Kidney (tissue), 13 donors: ENCODE measurements at regions not wholly inside any gene's neighbourhood (a gene's known extent, or its start where the extent isn't known, plus 50 kb on each side); places are given as distances from the start of the nearest gene placed in this dataset.

ENCODE experiments used
- DNase-seq, 5 donors: peaks; one replicate each; pipeline ENCODE4 v3.0.0-alpha.2; 2013 to 2020
- FAIRE-seq: peaks from 2 replicates; lab custom pipeline; 2012; peaks lifted over from hg19 to GRCh38; lab: Jason Lieb, UNC
- H3K27ac ChIP-seq, 2 donors: one replicate each; pipeline ENCODE4 v1.7.0; 2013; ENCODE audit warnings: low read depth in 2 of 2, low read length in 2 of 2, inconsistent platforms in 1 of 2
- H3K27me3 ChIP-seq: one replicate; pipeline ENCODE4 v1.7.1; 2013; ENCODE audit warnings: low read length, inconsistent platforms; ENCODE audit not compliant: control insufficient read depth, insufficient read depth
- H3K36me3 ChIP-seq, 3 donors: one replicate each; pipeline versions ENCODE4 v1.7.0 to v1.7.1; 2013; ENCODE audit warnings: low read length in 3 of 3, control low read depth in 1 of 3, inconsistent platforms in 1 of 3; ENCODE audit not compliant: insufficient read depth in 3 of 3, control insufficient read depth in 2 of 3
- H3K4me1 ChIP-seq, 3 donors: one replicate each; pipeline versions ENCODE4 v1.7.0 to v1.7.1; 2013; ENCODE audit warnings: low read length in 3 of 3, inconsistent platforms in 1 of 3, low read depth in 1 of 3; ENCODE audit not compliant: control insufficient read depth in 2 of 3, insufficient read depth in 2 of 3
- H3K4me3 ChIP-seq, 3 donors: one replicate each; pipeline versions ENCODE4 v1.7.0 to v1.8.1; 2013; ENCODE audit warnings: low read length in 3 of 3, control low read depth in 1 of 3, inconsistent platforms in 1 of 3
- H3K9ac ChIP-seq, 3 donors: one replicate each; pipeline versions ENCODE4 v1.7.0 to v1.7.1; 2013; ENCODE audit warnings: low read length in 3 of 3, control low read depth in 1 of 3, inconsistent platforms in 1 of 3
- H3K9me3 ChIP-seq, 3 donors: one replicate each; pipeline versions ENCODE4 v1.7.0 to v1.7.1; 2013; ENCODE audit warnings: low read length in 3 of 3, control low read depth in 1 of 3, inconsistent platforms in 1 of 3; ENCODE audit not compliant: control insufficient read depth in 2 of 3, insufficient read depth in 1 of 3
- intact Hi-C: fragments of 100-400 bp; cut with DNase I; formaldehyde crosslinking; loops from one replicate; pipeline ENCODE4 v1.11.1; 2022
- TF ChIP-seq, protein P1 (sequence below): IDR thresholded peaks from 3 replicates; pipeline ENCODE4 v1.5.1; 2012; ENCODE audit warnings: mild to moderate bottlenecking, moderate library complexity, borderline replicate concordance; ENCODE audit not compliant: insufficient read depth; ENCODE audit errors: extremely low read depth
- donor health status: control.
- donor health status: control.
- donor health status: control.
- donor health status: control.
- donor health status: control.
- donor health status: DM: yes; HTN: yes; CAD: no.
- donor health status: Normal renal cell carcinoma (clear cell type).

GRCh38 chr13:88752041-88752440, 1080.9 kb downstream of the SLITRK5 start:
- Histone ChIP-seq H3K27ac (no peak overlapping the region), H3K4me1 (no peaks in the 10 kb centered on the region), H3K9ac (no peak overlapping the region), H3K27me3 (no peaks in the 10 kb centered on the region), H3K4me3 (no peak overlapping the region), H3K9me3 (no peaks in the 10 kb centered on the region), H3K36me3 (no peaks in the 10 kb centered on the region)
- DNase-seq (no peak), FAIRE-seq (no peak)
- TF ChIP-seq, protein P1, sequence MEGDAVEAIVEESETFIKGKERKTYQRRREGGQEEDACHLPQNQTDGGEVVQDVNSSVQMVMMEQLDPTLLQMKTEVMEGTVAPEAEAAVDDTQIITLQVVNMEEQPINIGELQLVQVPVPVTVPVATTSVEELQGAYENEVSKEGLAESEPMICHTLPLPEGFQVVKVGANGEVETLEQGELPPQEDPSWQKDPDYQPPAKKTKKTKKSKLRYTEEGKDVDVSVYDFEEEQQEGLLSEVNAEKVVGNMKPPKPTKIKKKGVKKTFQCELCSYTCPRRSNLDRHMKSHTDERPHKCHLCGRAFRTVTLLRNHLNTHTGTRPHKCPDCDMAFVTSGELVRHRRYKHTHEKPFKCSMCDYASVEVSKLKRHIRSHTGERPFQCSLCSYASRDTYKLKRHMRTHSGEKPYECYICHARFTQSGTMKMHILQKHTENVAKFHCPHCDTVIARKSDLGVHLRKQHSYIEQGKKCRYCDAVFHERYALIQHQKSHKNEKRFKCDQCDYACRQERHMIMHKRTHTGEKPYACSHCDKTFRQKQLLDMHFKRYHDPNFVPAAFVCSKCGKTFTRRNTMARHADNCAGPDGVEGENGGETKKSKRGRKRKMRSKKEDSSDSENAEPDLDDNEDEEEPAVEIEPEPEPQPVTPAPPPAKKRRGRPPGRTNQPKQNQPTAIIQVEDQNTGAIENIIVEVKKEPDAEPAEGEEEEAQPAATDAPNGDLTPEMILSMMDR = no peak
- intact Hi-C loops = no loop called here

- H3K9ac ChIP-seq = no peak overlapping the region
- H3K27ac ChIP-seq = no peak overlapping the region
- no peaks in the 10 kb centered on the region for H3K27me3 ChIP-seq
- no peaks in the 10 kb centered on the region for H3K4me1 ChIP-seq
- FAIRE-seq (no peak), DNase-seq (no peak)
- H3K9me3 ChIP-seq = no peaks in the 10 kb centered on the region
- TF ChIP-seq, protein P1 = no peak
- no peak overlapping the region for H3K4me3 ChIP-seq
- intact Hi-C loops = no loop called here
- H3K36me3 ChIP-seq = no peaks in the 10 kb centered on the region
These were observed 1083.0 kb downstream of the SLITRK5 start for GRCh38 chr13:88754141-88754540.

GRCh38 chr13:88761145-88761544, 1090.0 kb downstream of the SLITRK5 start:
- DNase-seq (no peak), FAIRE-seq (no peak)
- no peaks in the 10 kb centered on the region for H3K9me3 ChIP-seq
- TF ChIP-seq, protein P1 = no peak
- H3K9ac ChIP-seq = no peak overlapping the region
- H3K4me3 ChIP-seq = no peak overlapping the region
- intact Hi-C loops = no loop called here
- H3K4me1 ChIP-seq = no peaks in the 10 kb centered on the region
- no peaks in the 10 kb centered on the region for H3K27me3 ChIP-seq
- no peak overlapping the region for H3K27ac ChIP-seq
- H3K36me3 ChIP-seq = no peaks in the 10 kb centered on the region

GRCh38 chr13:88764103-88764502, 1092.9 kb downstream of the SLITRK5 start:
- H3K36me3 ChIP-seq = no peaks in the 10 kb centered on the region
- intact Hi-C loops = no loop called here
- DNase-seq = no peak
- no peak for FAIRE-seq
- H3K27ac ChIP-seq = no peak overlapping the region
- no peaks in the 10 kb centered on the region for H3K27me3 ChIP-seq
- no peaks in the 10 kb centered on the region for H3K9me3 ChIP-seq
- no peaks in the 10 kb centered on the region for H3K4me1 ChIP-seq
- TF ChIP-seq, protein P1 = no peak
- no peak overlapping the region for H3K9ac ChIP-seq
- H3K4me3 ChIP-seq = no peak overlapping the region
